Skeletal muscle satellite cell (primary cell): ENCODE measurements at regions not wholly inside any gene's neighbourhood (a gene's known extent, or its start where the extent isn't known, plus 50 kb on each side); places are given as distances from the start of the nearest gene placed in this dataset.
"Not testable (repeated sequence)": the region's sequence is repeated elsewhere in the genome, so short reads cannot be mapped to it uniquely, and the experiment has no call there.

Experiments used
- H3K27me3 ChIP-seq: 2 replicates; pipeline ENCODE4 v1.7.0; 2013; ENCODE audit warnings: low read length; ENCODE audit not compliant: control insufficient read depth, insufficient read depth
- H3K36me3 ChIP-seq: 2 replicates; pipeline ENCODE4 v1.7.0; 2013; ENCODE audit warnings: mild to moderate bottlenecking, control low read depth, low read length; ENCODE audit not compliant: insufficient read depth
- H3K4me1 ChIP-seq: 2 replicates; pipeline ENCODE4 v1.7.0; 2013; ENCODE audit warnings: low read length; ENCODE audit not compliant: control insufficient read depth, insufficient read depth
- H3K4me2 ChIP-seq: 2 replicates; pipeline ENCODE4 v1.7.0; 2013; ENCODE audit warnings: mild to moderate bottlenecking, low read length
- H3K4me3 ChIP-seq: 2 replicates; pipeline ENCODE4 v1.7.0; 2013; ENCODE audit warnings: low read length
- H3K9ac ChIP-seq: 2 replicates; pipeline ENCODE4 v1.7.0; 2013; ENCODE audit warnings: mild to moderate bottlenecking, low read depth, low read length, moderate library complexity
- H3K9me3 ChIP-seq: replicated peaks from 2 replicates; pipeline ENCODE4 v1.7.0; 2013; ENCODE audit warnings: mild to moderate bottlenecking, control low read depth, low read length

DNA sequence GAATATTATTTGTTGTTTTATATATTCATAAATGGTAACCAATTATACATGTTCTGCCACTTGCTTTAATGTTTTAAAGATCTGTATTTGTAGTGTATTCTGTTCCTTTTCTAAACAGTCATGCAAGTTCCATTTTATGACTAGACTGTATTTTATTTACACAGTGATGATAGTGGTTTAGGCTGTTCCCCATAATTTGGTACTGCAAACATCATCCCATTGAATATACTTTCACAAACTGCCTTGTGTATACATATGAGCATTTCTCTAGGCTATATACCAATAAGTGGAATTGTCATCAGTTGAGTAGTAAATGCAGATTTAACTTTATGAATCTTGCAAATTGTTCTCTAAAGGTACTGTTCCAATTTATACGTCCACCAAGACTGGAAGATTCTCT lies 738.0 kb downstream of the EPHA7 start:
- Histone ChIP-seq H3K4me1 (peaks cover 3% of the 10 kb centered on the region), H3K4me3 (no peak overlapping the region), H3K27me3 (no peaks in the 10 kb centered on the region), H3K9me3 (no peaks in the 10 kb centered on the region), H3K4me2 (no peak overlapping the region), H3K9ac (no peak overlapping the region), H3K36me3 (no peaks in the 10 kb centered on the region)

DNA sequence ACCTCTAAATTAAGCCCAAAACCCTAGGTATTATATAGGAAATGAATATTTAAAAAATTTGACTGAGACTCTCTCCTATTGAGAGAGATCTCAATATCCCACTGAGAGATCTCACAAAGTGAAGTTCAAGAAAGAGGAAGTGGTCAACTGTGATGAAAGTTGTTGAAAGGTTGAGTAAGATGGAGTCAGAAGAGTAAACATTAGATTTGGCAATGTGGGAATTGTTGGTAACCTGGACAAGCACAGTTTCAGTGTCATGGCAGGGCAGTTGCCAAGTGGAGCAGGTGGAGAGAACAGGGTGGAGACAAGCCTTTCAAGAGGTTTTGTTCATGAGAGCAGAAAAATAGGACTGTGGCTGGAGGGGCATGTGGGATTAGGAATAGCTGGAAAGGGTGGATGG lies 747.9 kb downstream of the EPHA7 start:
- H3K36me3 ChIP-seq, H3K9ac ChIP-seq, H3K4me1 ChIP-seq, H3K4me3 ChIP-seq, H3K4me2 ChIP-seq, H3K9me3 ChIP-seq, H3K27me3 ChIP-seq: not testable (repeated sequence)

DNA sequence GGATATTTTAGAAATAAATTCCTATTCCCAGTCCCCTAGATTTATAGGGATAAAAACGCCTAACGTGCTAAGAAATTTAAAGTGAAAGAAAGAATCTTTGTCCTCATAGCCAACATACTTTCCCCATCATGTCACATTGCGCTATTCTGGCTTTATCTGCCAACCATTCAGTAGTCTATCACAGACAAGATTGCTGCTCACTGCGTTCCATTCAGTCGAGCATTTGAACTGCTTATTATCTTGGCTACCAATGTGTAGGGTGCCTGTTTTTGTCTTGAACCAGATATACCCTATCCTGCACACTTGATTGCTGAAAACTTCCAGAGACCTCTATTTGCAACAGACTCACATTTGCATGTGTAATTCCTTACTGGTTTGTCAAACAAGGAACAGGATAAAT lies 751.5 kb downstream of the EPHA7 start:
- no peaks in the 10 kb centered on the region for H3K27me3 ChIP-seq
- H3K9ac ChIP-seq, result no peak overlapping the region
- no peak overlapping the region for H3K4me2 ChIP-seq
- no peaks in the 10 kb centered on the region for H3K9me3 ChIP-seq
- H3K4me1 ChIP-seq, result no peaks in the 10 kb centered on the region
- no peaks in the 10 kb centered on the region for H3K36me3 ChIP-seq
- H3K4me3 ChIP-seq, result no peak overlapping the region

DNA sequence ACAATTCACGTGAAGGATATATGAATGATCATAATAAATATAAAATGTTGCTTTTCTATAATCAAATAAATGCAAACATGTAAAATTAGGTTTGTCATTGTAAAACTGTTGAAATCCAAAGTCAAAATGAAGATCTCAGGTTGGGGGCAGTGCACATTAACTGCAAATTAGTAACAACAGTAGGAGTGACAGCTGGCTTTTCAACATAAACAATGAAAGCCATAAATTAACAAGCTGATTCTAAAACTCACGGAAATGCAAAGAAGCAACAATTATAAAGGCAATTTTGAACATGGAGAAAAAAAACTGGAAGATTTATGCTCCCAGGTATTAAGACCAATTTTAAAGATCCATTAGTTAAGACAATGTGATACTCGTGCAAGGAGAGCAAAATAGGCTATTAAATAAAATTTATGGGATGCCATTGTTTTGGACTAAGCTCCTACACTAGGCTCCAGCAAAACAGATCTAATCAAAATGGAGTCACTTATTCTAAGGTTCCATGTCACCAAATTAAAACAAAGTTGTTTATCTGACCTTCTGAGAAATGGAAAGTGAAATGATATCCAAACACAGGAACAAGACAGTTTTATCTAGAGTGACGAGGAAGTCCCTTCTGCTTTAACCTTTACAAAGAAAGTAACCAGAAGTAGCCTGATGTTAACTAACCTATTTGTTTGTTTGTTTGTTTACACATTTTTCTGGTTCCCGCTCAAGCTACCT lies 770.8 kb downstream of the EPHA7 start:
- H3K4me3 ChIP-seq, result no peak overlapping the region
- H3K9me3 ChIP-seq, result no peaks in the 10 kb centered on the region
- no peaks in the 10 kb centered on the region for H3K4me1 ChIP-seq
- H3K4me2 ChIP-seq, result no peak overlapping the region
- H3K27me3 ChIP-seq, result no peaks in the 10 kb centered on the region
- no peak overlapping the region for H3K9ac ChIP-seq
- no peaks in the 10 kb centered on the region for H3K36me3 ChIP-seq

DNA sequence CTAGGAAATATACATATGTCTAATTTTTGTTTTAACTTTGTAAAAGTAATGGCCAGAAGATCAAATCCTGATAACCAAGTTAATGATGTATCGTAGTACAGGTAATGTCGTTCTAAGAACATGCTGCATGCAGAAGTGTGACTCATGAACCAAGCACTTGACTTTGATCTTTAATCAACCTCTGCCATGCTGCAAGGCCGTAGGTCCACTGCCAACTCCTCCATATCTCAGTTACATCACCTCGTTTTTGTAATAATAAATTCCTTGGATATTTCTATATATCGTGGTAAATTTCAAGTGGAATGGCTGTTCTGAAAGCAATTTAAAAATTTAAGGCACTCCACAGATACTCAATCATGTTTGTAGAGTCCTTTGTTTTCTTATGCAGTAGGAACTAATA lies 771.7 kb downstream of the EPHA7 start:
- H3K4me3 ChIP-seq, result no peak overlapping the region
- no peaks in the 10 kb centered on the region for H3K27me3 ChIP-seq
- H3K9ac ChIP-seq, result no peak overlapping the region
- no peaks in the 10 kb centered on the region for H3K4me1 ChIP-seq
- H3K4me2 ChIP-seq, result no peak overlapping the region
- no peaks in the 10 kb centered on the region for H3K36me3 ChIP-seq
- H3K9me3 ChIP-seq, result no peaks in the 10 kb centered on the region

DNA sequence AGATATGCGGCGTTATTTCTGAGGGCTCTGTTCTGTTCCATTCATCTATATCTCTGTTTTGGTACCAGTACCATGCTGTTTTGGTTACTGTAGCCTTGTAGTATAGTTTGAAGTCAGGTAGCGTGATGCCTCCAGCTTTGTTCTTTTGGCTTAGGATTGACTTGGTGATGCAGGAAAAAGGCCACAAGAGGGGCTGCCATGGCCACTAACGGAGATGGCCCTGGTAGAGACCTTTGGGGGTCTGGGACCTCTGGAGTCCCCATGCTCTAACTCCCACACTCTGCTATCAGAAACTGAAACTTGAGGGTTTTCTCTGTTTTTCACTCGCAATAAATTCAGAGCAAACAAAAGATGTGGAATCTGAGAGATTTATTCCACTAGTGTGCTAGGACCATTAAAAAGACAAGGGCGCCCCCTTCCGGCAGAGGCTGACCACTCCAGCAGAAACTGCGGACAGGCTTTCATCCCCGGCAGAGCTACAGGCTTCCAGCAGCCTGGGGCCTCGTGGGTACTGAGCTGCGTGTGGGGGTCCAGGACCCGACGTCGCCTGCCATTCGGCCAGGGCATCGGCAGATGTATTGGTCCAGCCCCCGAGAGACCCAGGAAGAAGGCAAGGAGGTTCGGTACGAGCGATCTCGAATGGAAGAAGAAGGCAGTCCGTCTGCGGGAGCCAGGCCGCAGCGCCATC lies 775.1 kb downstream of the EPHA7 start:
- H3K4me2 ChIP-seq, H3K9ac ChIP-seq, H3K4me1 ChIP-seq, H3K9me3 ChIP-seq, H3K4me3 ChIP-seq, H3K36me3 ChIP-seq, H3K27me3 ChIP-seq: not testable (repeated sequence)

DNA sequence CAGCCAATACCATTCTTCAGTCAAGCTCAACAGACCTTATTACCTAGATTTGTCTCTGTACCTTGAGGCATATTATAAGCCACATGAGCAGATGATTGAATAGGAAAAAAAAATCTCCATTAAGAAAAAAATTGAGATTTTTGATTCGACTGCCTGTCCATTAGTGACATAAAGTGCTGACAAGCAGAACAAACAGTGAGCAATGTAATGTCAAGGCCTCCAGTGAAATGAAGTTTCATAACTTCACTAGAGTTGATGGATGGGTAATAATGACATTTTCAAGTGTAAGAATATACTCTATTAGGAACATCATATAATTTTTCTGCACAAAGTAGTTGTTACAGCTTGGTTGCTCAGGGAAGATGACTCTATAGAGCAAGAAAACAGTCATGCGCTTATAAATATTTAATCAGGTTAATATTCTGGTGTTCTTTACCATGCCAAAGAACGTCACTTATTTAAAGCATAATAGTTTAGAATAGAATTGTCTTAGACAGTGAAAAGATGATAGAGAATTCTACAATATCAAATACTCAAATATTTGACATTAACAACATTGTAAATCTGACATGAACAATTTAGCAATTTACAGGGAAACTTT lies 783.7 kb downstream of the EPHA7 start:
- no peaks in the 10 kb centered on the region for H3K36me3 ChIP-seq
- no peaks in the 10 kb centered on the region for H3K9me3 ChIP-seq
- H3K4me3 ChIP-seq, result no peak overlapping the region
- H3K4me2 ChIP-seq, result no peak overlapping the region
- H3K27me3 ChIP-seq, result no peaks in the 10 kb centered on the region
- H3K4me1 ChIP-seq, result no peaks in the 10 kb centered on the region
- H3K9ac ChIP-seq, result no peak overlapping the region

DNA sequence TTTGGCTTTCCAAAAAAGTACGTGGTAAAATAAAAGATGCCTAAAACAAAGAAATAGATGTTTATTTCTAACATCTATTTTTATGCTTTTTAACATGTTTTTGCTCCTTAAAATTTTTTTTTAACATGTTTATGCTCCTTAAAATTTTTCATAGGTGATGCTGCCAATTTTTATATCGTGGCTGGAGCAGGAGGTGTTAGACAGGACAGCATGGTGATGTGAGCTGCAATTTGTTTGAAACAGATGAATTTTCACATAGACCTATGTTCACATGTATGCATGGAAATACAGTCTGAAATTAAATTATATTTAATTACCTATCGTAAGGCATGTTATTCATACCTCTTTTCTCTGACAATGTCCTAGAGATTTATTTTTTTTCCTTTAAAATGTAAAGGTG lies 784.8 kb downstream of the EPHA7 start:
- Histone ChIP-seq H3K4me3 (no peak overlapping the region), H3K27me3 (no peaks in the 10 kb centered on the region), H3K4me1 (no peaks in the 10 kb centered on the region), H3K36me3 (no peaks in the 10 kb centered on the region), H3K9ac (no peak overlapping the region), H3K4me2 (no peak overlapping the region), H3K9me3 (no peaks in the 10 kb centered on the region)

DNA sequence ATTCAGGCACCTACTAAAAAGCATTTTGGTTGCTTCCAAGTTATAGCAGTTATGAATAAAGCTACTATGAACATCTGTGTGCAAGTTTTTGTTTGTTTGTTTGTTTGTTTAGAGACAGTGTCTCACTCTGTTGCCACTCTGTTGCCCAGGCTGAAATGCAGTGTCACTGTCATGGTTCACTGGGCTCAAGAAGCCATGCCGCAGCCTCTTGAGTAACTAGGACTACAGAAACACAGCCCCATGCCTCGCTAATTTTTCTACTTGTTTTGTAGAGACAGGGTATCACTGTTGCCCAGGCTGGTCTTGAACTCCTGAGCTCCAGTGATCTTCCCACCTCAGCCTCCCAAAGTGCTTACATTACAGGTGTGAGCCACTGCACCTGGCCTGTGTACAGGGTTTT lies 795.9 kb downstream of the EPHA7 start:
- H3K4me2 ChIP-seq, result no peak overlapping the region
- H3K4me1 ChIP-seq, result no peaks in the 10 kb centered on the region
- no peaks in the 10 kb centered on the region for H3K27me3 ChIP-seq
- H3K36me3 ChIP-seq, result no peaks in the 10 kb centered on the region
- no peak overlapping the region for H3K4me3 ChIP-seq
- no peaks in the 10 kb centered on the region for H3K9me3 ChIP-seq
- H3K9ac ChIP-seq, result no peak overlapping the region

DNA sequence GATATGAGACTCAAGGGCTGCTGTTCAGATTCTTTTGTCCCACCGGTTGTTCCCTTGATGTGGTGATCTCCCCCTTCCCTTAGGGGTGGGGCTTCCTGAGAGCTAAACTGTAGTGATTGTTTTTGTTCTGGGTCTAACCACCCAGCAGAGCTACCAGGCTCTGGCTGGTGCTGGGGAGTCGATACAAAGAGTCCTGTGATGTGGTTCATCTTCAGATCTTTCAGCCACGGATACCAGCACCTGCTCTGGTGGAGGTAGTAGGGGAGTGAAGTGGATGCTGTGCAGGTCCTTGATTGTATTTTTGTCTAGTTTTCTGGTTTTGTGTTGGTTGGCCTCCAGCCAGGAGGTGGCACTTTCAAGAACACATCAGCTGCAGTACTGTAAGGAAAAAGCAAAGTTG lies 801.6 kb downstream of the EPHA7 start:
- H3K9me3 ChIP-seq, result no peaks in the 10 kb centered on the region
- no peak overlapping the region for H3K4me3 ChIP-seq
- no peaks in the 10 kb centered on the region for H3K36me3 ChIP-seq
- no peak overlapping the region for H3K9ac ChIP-seq
- H3K4me2 ChIP-seq, result no peak overlapping the region
- H3K27me3 ChIP-seq, result no peaks in the 10 kb centered on the region
- no peaks in the 10 kb centered on the region for H3K4me1 ChIP-seq

DNA sequence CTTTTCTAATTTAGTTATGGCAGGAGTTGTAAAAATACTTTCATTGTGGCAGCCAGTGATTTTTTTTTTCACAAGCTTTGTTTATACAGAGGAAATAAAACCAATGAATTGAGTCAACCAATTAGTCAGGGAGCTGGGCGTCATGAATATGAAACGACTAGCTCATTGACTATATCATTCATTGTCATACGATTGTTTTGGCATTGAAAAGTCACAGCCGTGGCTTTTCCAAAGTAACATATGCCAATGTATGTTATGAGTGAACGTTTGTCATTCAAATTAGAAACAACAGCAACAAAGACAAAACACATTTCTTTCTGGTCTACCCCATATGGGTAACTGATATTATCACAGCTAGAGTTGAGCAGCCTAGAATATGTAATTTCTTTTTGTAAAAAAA lies 810.6 kb downstream of the EPHA7 start:
- H3K4me1 ChIP-seq, result no peaks in the 10 kb centered on the region
- no peaks in the 10 kb centered on the region for H3K9me3 ChIP-seq
- H3K4me2 ChIP-seq, result no peak overlapping the region
- no peak overlapping the region for H3K9ac ChIP-seq
- no peak overlapping the region for H3K4me3 ChIP-seq
- H3K27me3 ChIP-seq, result no peaks in the 10 kb centered on the region
- no peaks in the 10 kb centered on the region for H3K36me3 ChIP-seq

DNA sequence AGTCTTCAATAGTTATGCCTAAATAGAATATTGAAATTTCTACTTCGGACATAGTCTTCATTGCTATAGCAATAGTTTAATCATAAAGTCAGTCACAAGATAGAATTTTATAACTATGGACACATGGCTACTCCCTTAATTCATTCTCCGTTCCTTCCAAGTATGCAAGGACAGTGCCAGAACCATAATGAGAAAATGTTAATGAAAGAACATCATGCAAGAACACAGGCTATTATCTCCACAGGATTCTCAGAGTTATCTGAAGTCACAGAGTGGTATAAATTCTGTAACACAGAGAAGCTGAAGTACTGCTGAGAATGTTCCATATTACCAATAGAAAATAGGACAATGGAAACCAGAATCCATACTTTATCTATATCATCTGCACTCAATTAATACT lies 826.2 kb downstream of the EPHA7 start:
- H3K9me3 ChIP-seq, result no peaks in the 10 kb centered on the region
- no peaks in the 10 kb centered on the region for H3K36me3 ChIP-seq

More for the DNA sequence above, 826.2 kb downstream of the EPHA7 start:
- H3K4me2 ChIP-seq, result no peak overlapping the region
- H3K4me1 ChIP-seq, result no peaks in the 10 kb centered on the region
- H3K9ac ChIP-seq, result no peak overlapping the region
- no peak overlapping the region for H3K4me3 ChIP-seq
- H3K27me3 ChIP-seq, result no peaks in the 10 kb centered on the region
